Natural killer cell treated with Interleukin-12 subunit alpha and Interleukin-12 subunit beta and Interleukin-15 and Interleukin-18, amount 100 ng/mL, for 72 hours (primary cell): ENCODE measurements at regions not wholly inside any gene's neighbourhood (a gene's known extent, or its start where the extent isn't known, plus 50 kb on each side); places are given as distances from the start of the nearest gene placed in this dataset.
"Not testable (repeated sequence)": the region's sequence is repeated elsewhere in the genome, so short reads cannot be mapped to it uniquely, and the experiment has no call there.

Experiments
- ATAC-seq, 2 donors: fragments of 150-1000 bp; cut with Tn5 transposase in 1 of 2; sonication (Bioruptor Pico), chemical (Tn5 transposase) in 1 of 2; 2 replicates each; pipeline ENCODE4 v1.10.0; 2021
- DNase-seq: peaks from one replicate; pipeline ENCODE4 v3.0.0; 2022; ENCODE audit warnings: low spot score
- H3K27ac Mint-ChIP-seq, 2 donors: 1 replicate in 1 of 2; 2 replicates in 1 of 2; pipeline ENCODE4 v1.8.0; 2022; ENCODE audit warnings: mixed read lengths in 2 of 2, mild to moderate bottlenecking in 1 of 2, moderate library complexity in 1 of 2
- H3K27me3 Mint-ChIP-seq, 2 donors: 1 replicate in 1 of 2; 2 replicates in 1 of 2; pipeline ENCODE4 v1.8.0; 2022; ENCODE audit warnings: mixed read lengths in 2 of 2
- H3K36me3 Mint-ChIP-seq: one replicate; pipeline ENCODE4 v1.8.0; 2022; ENCODE audit warnings: mixed read lengths
- H3K4me1 Mint-ChIP-seq, 2 donors: 1 replicate in 1 of 2; 2 replicates in 1 of 2; pipeline ENCODE4 v1.8.0; 2022; ENCODE audit warnings: low read depth in 2 of 2, mixed read lengths in 2 of 2, mild to moderate bottlenecking in 1 of 2
- H3K4me3 Mint-ChIP-seq: one replicate; pipeline ENCODE4 v1.8.0; 2022; ENCODE audit warnings: mixed read lengths
- H3K9me3 Mint-ChIP-seq: 2 replicates; pipeline ENCODE4 v1.8.0; 2022; ENCODE audit warnings: mixed read lengths

GRCh38 chr11:46223252-46223513, 54.3 kb upstream of the CREB3L1 start:
- peaks cover 9 to 22% of the 10 kb centered on the region in 2 donors for H3K27me3 Mint-ChIP-seq
- H3K9me3 Mint-ChIP-seq = no peaks in the 10 kb centered on the region
- peaks cover 0 to 3% of the 10 kb centered on the region in 2 donors for H3K4me1 Mint-ChIP-seq

GRCh38 chr11:46222490-46223251, 54.8 kb upstream of the CREB3L1 start:
- H3K9me3 Mint-ChIP-seq = no peaks in the 10 kb centered on the region
- H3K36me3 Mint-ChIP-seq = no peaks in the 10 kb centered on the region
- H3K4me3 Mint-ChIP-seq = no peak overlapping the region
- ATAC-seq = no peak
- H3K4me1 Mint-ChIP-seq = peaks cover 0 to 3% of the 10 kb centered on the region in 2 donors
- peaks cover 9 to 22% of the 10 kb centered on the region in 2 donors for H3K27me3 Mint-ChIP-seq
- no peak for DNase-seq
- H3K27ac Mint-ChIP-seq = no peak overlapping the region

More at GRCh38 chr11:46223252-46223513, 54.3 kb upstream of the CREB3L1 start:
- H3K36me3 Mint-ChIP-seq = no peaks in the 10 kb centered on the region
- DNase-seq = no peak
- no peak overlapping the region for H3K27ac Mint-ChIP-seq
- no peak for ATAC-seq
- H3K4me3 Mint-ChIP-seq = no peak overlapping the region

GRCh38 chr11:46220313-46220712, 57.1 kb upstream of the CREB3L1 start:
- ATAC-seq = no peak
- Mint-ChIP-seq H3K27ac (no peak overlapping the region), H3K9me3 (no peaks in the 10 kb centered on the region), H3K4me3 (no peak overlapping the region), H3K36me3 (no peaks in the 10 kb centered on the region), H3K27me3 (peaks cover 1 to 2% of the 10 kb centered on the region in 2 donors), H3K4me1 (peaks cover 9 to 15% of the 10 kb centered on the region in 2 donors)
- DNase-seq = no peak

- H3K4me3 Mint-ChIP-seq = no peak overlapping the region
- no peaks in the 10 kb centered on the region for H3K9me3 Mint-ChIP-seq
- H3K27ac Mint-ChIP-seq = no peak overlapping the region
- ATAC-seq (no peak), DNase-seq (no peak)
- no peaks in the 10 kb centered on the region for H3K27me3 Mint-ChIP-seq
- H3K36me3 Mint-ChIP-seq = no peaks in the 10 kb centered on the region
- H3K4me1 Mint-ChIP-seq = peaks cover 13 to 17% of the 10 kb centered on the region in 2 donors
Measured at GRCh38 chr11:46216765-46217089, 60.7 kb upstream of the CREB3L1 start.

GRCh38 chr11:46216019-46216764, 61.3 kb upstream of the CREB3L1 start:
- Mint-ChIP-seq H3K4me3 (no peak overlapping the region), H3K36me3 (no peaks in the 10 kb centered on the region), H3K27me3 (no peaks in the 10 kb centered on the region), H3K9me3 (no peaks in the 10 kb centered on the region), H3K4me1 (peaks cover 13 to 17% of the 10 kb centered on the region in 2 donors), H3K27ac (peak overlapping the region in 1 of 2 donors; percentile 9)
- DNase-seq = no peak
- no peak for ATAC-seq

- Mint-ChIP-seq H3K9me3 (peaks cover 4% of the 10 kb centered on the region), H3K36me3 (no peaks in the 10 kb centered on the region), H3K27me3 (no peaks in the 10 kb centered on the region), H3K4me3 (no peak overlapping the region), H3K4me1 (peaks cover 19 to 25% of the 10 kb centered on the region in 2 donors), H3K27ac (no peak overlapping the region)
- no peak for ATAC-seq
- no peak for DNase-seq
Measured at GRCh38 chr11:46215208-46215931, 62.1 kb upstream of the CREB3L1 start.

- DNase-seq = no peak
- H3K36me3 Mint-ChIP-seq = peaks cover 5% of the 10 kb centered on the region
- peaks cover 4% of the 10 kb centered on the region for H3K9me3 Mint-ChIP-seq
- peaks cover 34 to 35% of the 10 kb centered on the region in 2 donors for H3K4me1 Mint-ChIP-seq
- H3K4me3 Mint-ChIP-seq = no peak overlapping the region
- no peaks in the 10 kb centered on the region for H3K27me3 Mint-ChIP-seq
- no peak overlapping the region for H3K27ac Mint-ChIP-seq
- ATAC-seq = no peak
Measured at GRCh38 chr11:46212720-46213119, 64.7 kb upstream of the CREB3L1 start.

GRCh38 chr11:46210856-46211255, 66.6 kb upstream of the CREB3L1 start:
- H3K4me1 Mint-ChIP-seq = peaks cover 27 to 31% of the 10 kb centered on the region in 2 donors
- H3K27me3 Mint-ChIP-seq = no peaks in the 10 kb centered on the region
- no peak for DNase-seq
- H3K4me3 Mint-ChIP-seq = peak overlapping the region; percentile 75
- H3K9me3 Mint-ChIP-seq = peaks cover 4% of the 10 kb centered on the region
- ATAC-seq = no peak
- H3K27ac Mint-ChIP-seq = peak overlapping the region; percentile 52 to 76
- H3K36me3 Mint-ChIP-seq = peaks cover 5% of the 10 kb centered on the region

- Mint-ChIP-seq H3K4me1 (peaks cover 20 to 26% of the 10 kb centered on the region in 2 donors), H3K27ac (peak overlapping the region; percentile 52 to 76), H3K27me3 (peaks cover 0 to 4% of the 10 kb centered on the region in 2 donors), H3K9me3 (peaks cover 4% of the 10 kb centered on the region), H3K36me3 (peaks cover 5% of the 10 kb centered on the region), H3K4me3 (peak overlapping the region; percentile 75)
- DNase-seq (peak; percentile 63), ATAC-seq (peak; percentile 95)
Measured at GRCh38 chr11:46210133-46210636, 67.3 kb upstream of the CREB3L1 start.

- peak overlapping the region; percentile 75 for H3K4me3 Mint-ChIP-seq
- H3K27me3 Mint-ChIP-seq, DNase-seq, ATAC-seq, H3K36me3 Mint-ChIP-seq, H3K9me3 Mint-ChIP-seq: not testable (repeated sequence)
- peaks cover 20 to 26% of the 10 kb centered on the region in 2 donors for H3K4me1 Mint-ChIP-seq
- H3K27ac Mint-ChIP-seq = peak overlapping the region; percentile 52 to 76
Measured at GRCh38 chr11:46209624-46210023, 67.8 kb upstream of the CREB3L1 start.

GRCh38 chr11:46208803-46209202, 68.7 kb upstream of the CREB3L1 start:
- DNase-seq = no peak
- Mint-ChIP-seq H3K27ac (peak overlapping the region in 1 of 2 donors; percentile 52), H3K9me3 (peaks cover 4% of the 10 kb centered on the region), H3K27me3 (peaks cover 6 to 15% of the 10 kb centered on the region in 2 donors), H3K4me3 (peak overlapping the region; percentile 12), H3K36me3 (peaks cover 5% of the 10 kb centered on the region), H3K4me1 (peaks cover 20 to 22% of the 10 kb centered on the region in 2 donors)
- ATAC-seq = no peak

GRCh38 chr11:46207270-46207669, 70.2 kb upstream of the CREB3L1 start:
- no peak overlapping the region for H3K4me3 Mint-ChIP-seq
- peaks cover 22% of the 10 kb centered on the region in 2 donors for H3K4me1 Mint-ChIP-seq
- no peak for DNase-seq
- H3K27ac Mint-ChIP-seq = no peak overlapping the region
- ATAC-seq = no peak
- peaks cover 5% of the 10 kb centered on the region for H3K36me3 Mint-ChIP-seq
- H3K27me3 Mint-ChIP-seq = peaks cover 12 to 24% of the 10 kb centered on the region in 2 donors
- H3K9me3 Mint-ChIP-seq = peaks cover 4% of the 10 kb centered on the region

GRCh38 chr11:46204415-46204814, 73.0 kb upstream of the CREB3L1 start:
- H3K27me3 Mint-ChIP-seq = peaks cover 18 to 24% of the 10 kb centered on the region in 2 donors
- DNase-seq, ATAC-seq, H3K9me3 Mint-ChIP-seq, H3K27ac Mint-ChIP-seq, H3K4me1 Mint-ChIP-seq, H3K4me3 Mint-ChIP-seq, H3K36me3 Mint-ChIP-seq: not testable (repeated sequence)
